ENCODE measurements at regions not wholly inside any gene's neighbourhood (a gene's known extent, or its start where the extent isn't known, plus 50 kb on each side); places are given as distances from the start of the nearest gene placed in this dataset.

DNA sequence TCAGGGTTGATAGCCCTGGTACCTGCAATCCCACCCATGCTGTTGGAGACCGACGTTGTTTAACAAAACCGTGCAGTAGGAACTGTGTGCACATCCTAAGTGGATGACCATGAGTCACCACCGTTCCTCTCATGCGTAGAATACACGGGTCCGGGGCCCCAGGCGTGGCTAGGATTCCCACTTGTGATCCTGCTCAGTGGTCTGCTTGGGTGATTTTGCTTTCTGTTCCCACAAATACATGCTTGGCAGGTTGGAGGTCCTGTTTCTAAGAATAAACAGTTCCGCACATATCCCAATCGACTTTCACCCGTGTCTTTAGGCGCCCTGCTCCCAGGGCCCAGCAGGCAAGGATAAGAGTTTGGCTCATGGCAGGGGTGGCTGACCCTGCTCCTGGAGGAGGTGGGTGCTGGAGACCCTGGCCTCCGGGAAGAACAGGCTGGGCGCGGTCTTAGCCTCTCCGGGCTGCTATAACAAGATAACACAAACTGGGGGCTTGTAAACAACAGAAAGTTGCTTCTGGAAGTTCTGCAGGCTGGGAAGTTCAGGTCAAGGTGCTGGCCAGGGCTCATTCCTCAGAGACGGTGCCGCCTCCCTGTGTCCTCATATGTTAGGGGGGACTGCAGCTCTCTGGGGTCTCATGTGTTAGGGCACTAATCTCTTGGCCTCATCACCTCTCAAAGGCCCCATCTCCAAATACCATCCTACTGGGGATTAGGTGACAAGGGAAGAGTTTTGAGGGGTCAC lies 1028.3 kb downstream of the BRD1 start:
- TF ChIP-seq, protein P1, sequence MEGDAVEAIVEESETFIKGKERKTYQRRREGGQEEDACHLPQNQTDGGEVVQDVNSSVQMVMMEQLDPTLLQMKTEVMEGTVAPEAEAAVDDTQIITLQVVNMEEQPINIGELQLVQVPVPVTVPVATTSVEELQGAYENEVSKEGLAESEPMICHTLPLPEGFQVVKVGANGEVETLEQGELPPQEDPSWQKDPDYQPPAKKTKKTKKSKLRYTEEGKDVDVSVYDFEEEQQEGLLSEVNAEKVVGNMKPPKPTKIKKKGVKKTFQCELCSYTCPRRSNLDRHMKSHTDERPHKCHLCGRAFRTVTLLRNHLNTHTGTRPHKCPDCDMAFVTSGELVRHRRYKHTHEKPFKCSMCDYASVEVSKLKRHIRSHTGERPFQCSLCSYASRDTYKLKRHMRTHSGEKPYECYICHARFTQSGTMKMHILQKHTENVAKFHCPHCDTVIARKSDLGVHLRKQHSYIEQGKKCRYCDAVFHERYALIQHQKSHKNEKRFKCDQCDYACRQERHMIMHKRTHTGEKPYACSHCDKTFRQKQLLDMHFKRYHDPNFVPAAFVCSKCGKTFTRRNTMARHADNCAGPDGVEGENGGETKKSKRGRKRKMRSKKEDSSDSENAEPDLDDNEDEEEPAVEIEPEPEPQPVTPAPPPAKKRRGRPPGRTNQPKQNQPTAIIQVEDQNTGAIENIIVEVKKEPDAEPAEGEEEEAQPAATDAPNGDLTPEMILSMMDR (IDR thresholded peaks at IDR 0.05; ENCODE audit: low read depth, low read length, missing control alignments), result no peak
- no peak for DNase-seq (ENCODE audit: extremely low read depth, low read depth)
- no peak overlapping the region for H3K4me3 ChIP-seq (replicated peaks; ENCODE audit: low read depth, low read length)

DNA sequence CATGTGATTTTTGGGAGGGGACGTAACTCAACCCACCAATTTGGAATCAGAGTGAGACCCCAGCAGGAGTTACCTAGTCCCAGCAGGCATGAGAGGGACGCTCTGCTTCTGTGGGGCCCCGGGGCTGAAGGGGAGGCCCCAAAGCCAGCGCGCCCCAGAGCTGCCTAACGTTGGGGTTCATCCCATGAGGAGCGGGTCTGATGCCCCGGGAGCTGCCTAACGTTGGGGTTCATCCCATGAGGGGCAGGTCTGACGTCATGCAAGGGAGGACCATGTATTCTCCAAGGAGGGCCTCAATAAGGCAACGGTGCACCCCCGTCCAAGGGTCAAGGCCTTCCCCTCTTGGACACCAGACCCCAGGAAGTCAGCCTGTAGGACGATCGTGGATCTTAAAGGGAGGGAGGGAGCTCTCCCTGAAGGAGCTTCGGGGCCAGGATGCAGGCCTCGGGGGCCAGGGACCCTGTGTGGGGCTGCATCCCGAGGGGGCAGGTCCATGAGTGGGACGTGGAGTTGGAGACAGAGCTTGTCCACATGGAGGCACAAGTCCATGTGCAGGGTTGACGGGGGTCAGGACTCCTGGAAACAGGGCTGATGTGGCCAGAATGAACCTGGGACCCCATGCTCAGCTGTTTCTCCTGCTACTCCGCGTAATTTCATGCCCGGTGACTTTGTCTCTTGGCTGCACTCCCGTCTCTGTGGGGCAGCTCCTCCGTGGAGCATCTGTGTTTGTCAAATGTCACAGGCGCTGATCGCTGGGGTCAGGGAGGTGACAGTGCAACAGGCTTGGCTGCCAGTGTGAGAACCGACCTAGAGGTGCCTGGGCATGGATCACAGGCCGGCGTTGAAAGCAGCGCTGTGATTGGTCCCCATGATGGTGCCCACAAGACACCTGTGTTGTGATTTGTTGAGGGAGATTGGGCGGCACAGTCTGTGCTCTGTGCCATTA lies 1029.1 kb downstream of the BRD1 start:
- no peak overlapping the region for H3K4me3 ChIP-seq (replicated peaks; ENCODE audit: low read depth, low read length)
- TF ChIP-seq, protein P1 (IDR thresholded peaks at IDR 0.05; ENCODE audit: low read depth, low read length, missing control alignments), result no peak
- DNase-seq (ENCODE audit: extremely low read depth, low read depth), result no peak

DNA sequence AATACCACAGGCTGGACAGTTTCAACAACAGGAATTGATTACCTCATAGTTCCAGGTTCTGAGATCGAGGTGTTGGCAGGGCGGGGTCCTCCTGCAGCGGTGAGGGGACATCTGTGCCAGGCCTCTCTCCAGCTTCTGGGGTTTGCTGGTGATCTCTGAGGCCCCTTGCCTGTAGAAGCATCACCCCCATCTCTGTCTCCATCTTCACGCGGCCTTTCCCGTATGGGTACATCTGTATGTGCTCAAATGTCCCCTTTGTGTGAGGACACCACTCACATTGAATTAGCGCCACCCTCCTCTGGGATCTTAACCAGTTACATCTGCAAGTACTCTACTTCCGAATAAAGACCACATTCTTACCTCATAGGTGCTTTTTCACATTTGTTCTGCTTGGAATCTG lies 1029.9 kb downstream of the BRD1 start:
- TF ChIP-seq, protein P1 (IDR thresholded peaks at IDR 0.05; ENCODE audit: low read depth, low read length, missing control alignments), result no peak
- DNase-seq (ENCODE audit: extremely low read depth, low read depth), result no peak
- no peak overlapping the region for H3K4me3 ChIP-seq (replicated peaks; ENCODE audit: low read depth, low read length)

DNA sequence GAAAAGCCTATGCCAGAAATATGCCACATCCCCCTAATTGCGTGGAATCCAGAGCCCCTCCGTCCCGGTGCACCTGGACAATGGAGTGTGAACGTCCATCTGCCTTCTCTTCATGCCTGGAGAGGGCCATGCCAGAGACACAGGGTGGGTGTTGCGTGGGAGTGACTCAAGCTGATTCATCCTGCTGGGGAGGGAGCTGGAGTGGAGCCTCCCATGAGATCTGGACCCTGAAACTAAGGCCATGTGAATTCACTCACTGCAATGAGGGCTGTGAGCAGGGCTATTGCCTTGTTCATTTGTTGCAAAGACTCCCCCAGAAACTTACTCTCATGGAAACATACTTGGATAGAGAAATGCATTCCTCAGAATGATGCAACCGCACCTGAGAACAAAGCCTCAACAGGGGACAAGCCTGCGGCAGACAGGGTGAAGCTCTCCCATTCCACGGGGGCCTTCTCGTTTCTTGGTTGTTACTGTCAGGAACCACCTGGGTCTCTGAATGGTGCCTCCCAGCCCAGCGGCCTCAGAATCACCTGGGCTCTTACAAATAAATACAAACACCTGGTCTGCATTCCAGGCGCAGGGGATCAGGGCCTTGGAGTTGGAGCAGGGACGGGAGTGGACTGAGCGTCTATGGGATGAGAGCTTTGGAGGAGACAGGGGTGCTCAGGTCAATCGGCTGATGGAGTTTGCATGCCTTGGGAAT lies 1031.2 kb downstream of the BRD1 start:
- TF ChIP-seq, protein P1 (IDR thresholded peaks at IDR 0.05; ENCODE audit: low read depth, low read length, missing control alignments), result no peak
- no peak for DNase-seq (ENCODE audit: extremely low read depth, low read depth)
- H3K4me3 ChIP-seq (replicated peaks; ENCODE audit: low read depth, low read length), result no peak overlapping the region

DNA sequence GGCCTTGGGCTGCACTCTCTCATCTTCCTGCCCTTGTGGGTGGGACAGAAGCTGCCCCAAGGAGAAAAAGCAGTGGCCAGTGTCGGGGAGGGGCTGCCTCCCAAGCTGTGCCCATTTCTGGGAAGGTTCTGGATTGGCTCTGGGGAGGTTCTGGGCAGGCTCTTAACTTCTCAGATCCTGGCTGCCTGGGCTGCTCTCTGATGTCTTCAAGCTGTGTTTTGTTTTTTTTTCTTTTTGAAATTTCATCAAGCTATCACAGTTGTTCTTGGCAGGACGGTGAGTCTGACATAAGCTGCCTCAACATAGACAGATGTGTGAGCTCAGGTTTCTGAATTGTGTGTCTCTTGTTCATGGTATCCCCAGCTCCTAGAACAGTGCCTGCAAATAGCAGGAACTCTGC lies 1032.0 kb downstream of the BRD1 start:
- TF ChIP-seq, protein P1 (IDR thresholded peaks at IDR 0.05; ENCODE audit: low read depth, low read length, missing control alignments), result no peak
- no peak for DNase-seq (ENCODE audit: extremely low read depth, low read depth)
- H3K4me3 ChIP-seq (replicated peaks; ENCODE audit: low read depth, low read length), result no peak overlapping the region

DNA sequence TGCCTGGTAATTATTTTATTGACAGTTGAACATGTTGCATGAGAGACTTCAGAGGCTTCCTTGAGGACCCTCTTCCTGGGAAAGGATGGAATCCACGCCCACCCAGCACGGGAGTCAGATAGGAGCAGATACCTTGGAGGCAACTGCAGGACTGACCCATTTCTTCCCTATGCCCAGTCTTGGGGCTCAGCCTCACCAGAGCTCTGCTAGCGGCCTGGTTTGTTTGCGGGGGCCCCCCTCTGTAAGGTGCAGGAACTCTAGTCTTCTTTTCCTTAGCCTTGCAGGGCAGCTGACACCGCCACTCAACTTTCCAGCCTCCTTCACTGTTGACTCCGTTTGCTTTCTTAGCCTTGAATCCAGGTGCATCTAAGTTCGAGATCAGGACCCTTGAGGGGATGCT lies 1032.8 kb downstream of the BRD1 start:
- TF ChIP-seq, protein P1 (IDR thresholded peaks at IDR 0.05; ENCODE audit: low read depth, low read length, missing control alignments), result no peak
- DNase-seq (ENCODE audit: extremely low read depth, low read depth), result no peak
- H3K4me3 ChIP-seq (replicated peaks; ENCODE audit: low read depth, low read length), result no peak overlapping the region
